K562 (cell line): ENCODE measurements at regions not wholly inside any gene's neighbourhood (a gene's known extent, or its start where the extent isn't known, plus 50 kb on each side); places are given as distances from the start of the nearest gene placed in this dataset.

Experiments
- ATAC-seq: fragments of 200-7000 bp; cut with Tn5 transposase; 3 replicates; pipeline ENCODE4 v1.9.1; 2020; ENCODE audit warnings: moderate library complexity
- BruUV-seq: library from RNA; stranded (reverse); fragments of 400-500 nt; replicated peaks from 2 replicates; lab custom pipeline; 2021; lab: Mats Ljungman, UMichigan
- CTCF ChIA-PET: fragments of 300-600 bp; formaldehyde crosslinking; extraction: SDS; loops from one replicate; lab custom pipeline; 2021; ENCODE audit warnings: low intra/inter-chr PET ratio; lab: Yijun Ruan, JAX
- POLR2A ChIA-PET: fragments of 300-600, 350-650 bp; sonication (Branson Sonifier 250); formaldehyde crosslinking; extraction: SDS; loops from one replicate; lab custom pipeline; 2021; ENCODE audit warnings: antibody characterized with exemption, inconsistent platforms; lab: Yijun Ruan, JAX
- DNase-seq, 4 experiments: peaks; one replicate each; pipeline versions ENCODE4 v3.0.0 to v3.0.0-alpha.2; 2011 to 2018; ENCODE audit warnings: low spot score in 3 of 4, mixed read lengths in 3 of 4; ENCODE audit errors: extremely low read depth in 1 of 4
- FAIRE-seq: peaks from 2 replicates; lab custom pipeline; 2011; peaks lifted over from hg19 to GRCh38; lab: Jason Lieb, UNC
- H2AFZ ChIP-seq: 2 replicates; pipeline ENCODE4 v1.6.0; 2011; ENCODE audit warnings: low read depth, low read length, control low read depth, inconsistent platforms
- H3K27ac ChIP-seq: fragments of 200-600 bp; 3 replicates; pipeline ENCODE4 v1.8.0; 2011; ENCODE audit warnings: low read depth, mild to moderate bottlenecking, control low read depth, inconsistent platforms, low read length, moderate library complexity, mixed read lengths; ENCODE audit errors: extremely low read depth
- H3K27me3 ChIP-seq, 2 experiments: fragments of 300-600 bp in 1 of 2; 2 replicates in 1 of 2; 3 replicates in 1 of 2; pipeline versions ENCODE4 v1.6.0 to v1.8.0; 2011; ENCODE audit warnings: inconsistent platforms in 2 of 2, low read length in 2 of 2, mild to moderate bottlenecking in 1 of 2, mixed read lengths in 1 of 2, moderate library complexity in 1 of 2; ENCODE audit not compliant: control insufficient read depth in 2 of 2, insufficient read depth in 2 of 2
- H3K36me3 ChIP-seq: fragments of 300-600 bp; 3 replicates; pipeline ENCODE4 v1.8.0; 2011; ENCODE audit warnings: mild to moderate bottlenecking, low read length, inconsistent platforms; ENCODE audit not compliant: control insufficient read depth, insufficient read depth
- H3K4me1 ChIP-seq, 2 experiments: fragments of 200-600 bp in 1 of 2; replicated peaks in 1 of 2; 2 replicates in 1 of 2; 3 replicates in 1 of 2; pipeline versions ENCODE4 v1.5.1 to v1.8.0; 2011; ENCODE audit warnings: inconsistent platforms in 2 of 2, low read length in 2 of 2, mild to moderate bottlenecking in 1 of 2, mixed read lengths in 1 of 2, moderate library complexity in 1 of 2; ENCODE audit not compliant: control insufficient read depth in 2 of 2, insufficient read depth in 2 of 2
- H3K4me2 ChIP-seq: 2 replicates; pipeline ENCODE4 v1.6.1; 2011; ENCODE audit warnings: low read length, control low read depth, inconsistent platforms, mixed read lengths; ENCODE audit not compliant: insufficient read depth
- H3K4me3 ChIP-seq: fragments of 200-600 bp; sonication (generic), shearing (Covaris generic); 2 replicates; pipeline ENCODE4 v1.5.1; 2016; ENCODE audit warnings: control low read depth, inconsistent platforms
- H3K79me2 ChIP-seq: fragments of 200-600 bp; 3 replicates; pipeline ENCODE4 v1.8.0; 2011; ENCODE audit warnings: low read length, inconsistent platforms; ENCODE audit not compliant: control insufficient read depth, insufficient read depth
- H3K9ac ChIP-seq, 2 experiments: 2 replicates each; pipeline versions ENCODE4 v1.6.0 to v1.6.1; 2011; ENCODE audit warnings: low read depth in 2 of 2, low read length in 2 of 2, control low read depth in 1 of 2, inconsistent platforms in 1 of 2, mild to moderate bottlenecking in 1 of 2, mixed read lengths in 1 of 2; ENCODE audit not compliant: insufficient read depth in 1 of 2
- H3K9me1 ChIP-seq: one replicate; pipeline ENCODE4 v1.6.0; 2011; ENCODE audit warnings: inconsistent platforms, mild to moderate bottlenecking, low read length, moderate library complexity; ENCODE audit not compliant: control insufficient read depth, insufficient read depth
- H3K9me3 ChIP-seq: replicated peaks from 2 replicates; pipeline ENCODE4 v1.5.1; 2011; ENCODE audit warnings: low read depth, low read length, inconsistent platforms; ENCODE audit not compliant: control insufficient read depth, insufficient read depth
- H4K20me1 ChIP-seq: replicated peaks from 2 replicates; pipeline ENCODE4 v1.6.1; 2011; ENCODE audit warnings: low read length, inconsistent platforms, mixed read lengths; ENCODE audit not compliant: control insufficient read depth, insufficient read depth
- CBX1 ChIP-seq: sonication (generic); IDR thresholded peaks from 2 replicates; pipeline ENCODE4 v1.6.1; 2016; ENCODE audit warnings: antibody characterized with exemption, low read depth, mild to moderate bottlenecking
- DNMT1 ChIP-seq: fragments of 450-650 bp; IDR thresholded peaks from 2 replicates; pipeline ENCODE4 v1.6.1; 2016; ENCODE audit warnings: antibody characterized with exemption, mild to moderate bottlenecking
- GATAD2A ChIP-seq: fragments of 450-650 bp; IDR thresholded peaks from 2 replicates; pipeline ENCODE4 v1.6.1; 2017
- SIX5 ChIP-seq, 2 experiments: IDR thresholded peaks; 2 replicates each; pipeline ENCODE4 v1.6.1; 2011; ENCODE audit warnings: low read length in 2 of 2, borderline replicate concordance in 1 of 2, low read depth in 1 of 2, mild to moderate bottlenecking in 1 of 2, moderate library complexity in 1 of 2; ENCODE audit not compliant: insufficient read depth in 1 of 2
- ZKSCAN1 ChIP-seq: fragments of 150-350 bp; IDR thresholded peaks from 2 replicates; pipeline ENCODE4 v1.6.1; 2016; ENCODE audit warnings: low read depth, low read length
- ZNF146 ChIP-seq: IDR thresholded peaks from one replicate; pipeline ENCODE4 v1.6.1; 2018; ENCODE audit warnings: missing compliant biosample characterization; ENCODE audit not compliant: unreplicated experiment
- ZNF431 ChIP-seq: sonication (generic); formaldehyde crosslinking; IDR thresholded peaks from 2 replicates; pipeline ENCODE4 v1.8.0; 2022; ENCODE audit warnings: mild to moderate bottlenecking, missing genetic modification reagents
- ZNF551 ChIP-seq: fragments of 250-450 bp; sonication (Bioruptor Pico); IDR thresholded peaks from 2 replicates; pipeline ENCODE4 v1.5.0; 2021; ENCODE audit warnings: mild to moderate bottlenecking, moderate library complexity
- ZNF561 ChIP-seq: fragments of 450-650 bp; formaldehyde crosslinking; conservative IDR thresholded peaks from 2 replicates; pipeline ENCODE4 v1.4.0; 2020; ENCODE audit warnings: mild to moderate bottlenecking, moderate library complexity
- WGBS: fragments of 100-300 bp; shearing (Covaris generic); methylation state at CpG from one replicate; pipeline ENCODE4 v1.1.6; 2016; ENCODE audit warnings: low coverage, mixed read lengths; ENCODE audit not compliant: insufficient coverage; ENCODE audit errors: missing lambda C conversion rate; 5-methylcytosine and 5-hydroxymethylcytosine counted together
- in situ Hi-C: fragments of 300-500 bp; cut with MboI; formaldehyde crosslinking; loops from 4 replicates; pipeline ENCODE4 v1.15.0; 2018; ENCODE audit warnings: inconsistent platforms, mixed read lengths
- intact Hi-C: fragments of 100-400 bp; cut with micrococcal nuclease; formaldehyde crosslinking; loops from 2 replicates; pipeline ENCODE4 v1.14.2; 2022
- TF ChIP-seq, protein P1 (sequence below): fragments of 250-450 bp; sonication (Bioruptor Pico); IDR thresholded peaks from 2 replicates; pipeline ENCODE4 v1.8.0; 2022; ENCODE audit warnings: inconsistent platforms, mild to moderate bottlenecking, moderate library complexity, borderline replicate concordance
- TF ChIP-seq, protein P2 (sequence below): conservative IDR thresholded peaks from 2 replicates; pipeline ENCODE4 v1.6.1; 2011; ENCODE audit warnings: low read depth, mild to moderate bottlenecking, low read length; ENCODE audit not compliant: control insufficient read depth
- TF ChIP-seq, protein P3 (sequence below): sonication (generic); IDR thresholded peaks from 2 replicates; pipeline ENCODE4 v1.6.1; 2016

DNA sequence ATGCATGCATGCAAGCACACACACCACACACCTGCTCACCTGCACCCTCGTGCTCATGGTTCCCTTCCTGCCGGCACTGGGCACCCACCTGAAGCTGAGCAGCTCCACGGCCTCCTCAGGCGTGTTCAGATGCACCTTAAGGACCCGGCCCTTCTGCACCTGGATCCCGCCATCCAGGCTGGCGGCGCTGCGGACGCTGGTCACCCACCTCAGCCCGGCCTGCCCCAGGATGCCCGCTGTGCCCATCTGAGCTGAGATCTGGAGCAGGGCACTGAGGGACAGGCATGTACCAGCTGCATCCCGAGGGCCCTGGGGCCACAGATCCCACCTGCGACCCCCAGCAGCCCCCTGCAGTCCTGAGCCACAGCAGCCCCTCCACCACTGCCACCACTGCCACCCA is 110.0 kb downstream of the LITAF start (continued):
- TF ChIP-seq SIX5 (IDR thresholded peaks at IDR 0.05; ENCODE audit: borderline replicate concordance in 1 of 2, insufficient read depth in 1 of 2, low read depth in 1 of 2, low read length in 2 of 2) (no peak), ZNF561 (CRISPR knock-in tag) (no peak), DNMT1 (no peak)
- TF ChIP-seq, protein P1, sequence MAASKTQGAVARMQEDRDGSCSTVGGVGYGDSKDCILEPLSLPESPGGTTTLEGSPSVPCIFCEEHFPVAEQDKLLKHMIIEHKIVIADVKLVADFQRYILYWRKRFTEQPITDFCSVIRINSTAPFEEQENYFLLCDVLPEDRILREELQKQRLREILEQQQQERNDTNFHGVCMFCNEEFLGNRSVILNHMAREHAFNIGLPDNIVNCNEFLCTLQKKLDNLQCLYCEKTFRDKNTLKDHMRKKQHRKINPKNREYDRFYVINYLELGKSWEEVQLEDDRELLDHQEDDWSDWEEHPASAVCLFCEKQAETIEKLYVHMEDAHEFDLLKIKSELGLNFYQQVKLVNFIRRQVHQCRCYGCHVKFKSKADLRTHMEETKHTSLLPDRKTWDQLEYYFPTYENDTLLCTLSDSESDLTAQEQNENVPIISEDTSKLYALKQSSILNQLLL = no peak
- TF ChIP-seq, all 486 proteins: peak for 0

DNA sequence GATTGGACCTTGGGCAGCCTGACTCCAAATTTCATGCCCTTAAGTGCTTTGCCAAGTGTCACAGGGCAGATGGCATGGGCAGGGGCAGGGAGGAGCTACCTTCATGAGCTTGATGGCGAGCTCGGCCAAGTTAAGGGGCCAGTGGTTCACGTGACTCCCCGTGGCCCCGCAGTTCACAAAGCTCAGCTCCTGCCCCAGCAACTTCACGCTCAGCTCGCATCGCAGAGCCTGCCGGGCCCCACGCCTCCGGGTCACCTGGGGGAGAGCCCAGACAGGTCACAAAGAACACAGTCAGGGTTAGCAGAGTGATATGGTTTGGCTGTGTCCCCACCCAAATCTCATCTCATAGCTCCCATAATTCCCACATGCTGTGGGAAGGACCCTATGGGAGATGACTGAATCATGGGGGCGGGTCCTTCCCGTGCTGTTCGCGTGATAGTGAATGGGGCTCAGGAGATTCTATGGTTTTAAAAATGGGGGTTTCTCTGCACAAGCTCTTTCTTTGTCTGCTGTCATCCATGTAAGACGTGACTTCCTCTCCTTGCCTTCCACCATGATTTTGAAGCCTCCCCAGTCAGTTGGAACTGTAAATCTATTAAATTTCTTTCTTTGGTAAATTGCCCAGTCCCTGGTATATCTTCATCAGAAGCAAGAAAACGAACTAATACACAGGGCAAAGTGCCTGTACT is 108.1 kb downstream of the LITAF start:
- no peak overlapping the region for H3K4me2 ChIP-seq
- POLR2A ChIA-PET = interaction anchor here (0.6 kb wide), 1 partner anchor 123 kb away, joined by 3 read pairs; no protein-coding TSS in a partner anchor
- WGBS = 35% methylated on average over 17 of the region's 17 CpGs
- H3K9ac ChIP-seq = no peak overlapping the region
- no peaks in the 10 kb centered on the region for H3K79me2 ChIP-seq
- H3K9me1 ChIP-seq = no peaks in the 10 kb centered on the region
- no peaks in the 10 kb centered on the region for H4K20me1 ChIP-seq
- ATAC-seq (no peak), DNase-seq (no peak), FAIRE-seq (no peak)
- no peaks in the 10 kb centered on the region for H3K9me3 ChIP-seq
- no peak overlapping the region for H2AFZ ChIP-seq
- H3K27ac ChIP-seq = no peak overlapping the region
- H3K4me3 ChIP-seq = no peak overlapping the region
- no peaks in the 10 kb centered on the region for H3K36me3 ChIP-seq
- CTCF ChIA-PET = no interaction called here
- peaks cover 0 to 8% of the 10 kb centered on the region in 2 experiments; a peak in 2 of 5 replicates for H3K4me1 ChIP-seq
- in situ Hi-C loops = no loop called here
- intact Hi-C loops = no loop called here
- BruUV-seq = no TSS peak
- TF ChIP-seq, protein P2, sequence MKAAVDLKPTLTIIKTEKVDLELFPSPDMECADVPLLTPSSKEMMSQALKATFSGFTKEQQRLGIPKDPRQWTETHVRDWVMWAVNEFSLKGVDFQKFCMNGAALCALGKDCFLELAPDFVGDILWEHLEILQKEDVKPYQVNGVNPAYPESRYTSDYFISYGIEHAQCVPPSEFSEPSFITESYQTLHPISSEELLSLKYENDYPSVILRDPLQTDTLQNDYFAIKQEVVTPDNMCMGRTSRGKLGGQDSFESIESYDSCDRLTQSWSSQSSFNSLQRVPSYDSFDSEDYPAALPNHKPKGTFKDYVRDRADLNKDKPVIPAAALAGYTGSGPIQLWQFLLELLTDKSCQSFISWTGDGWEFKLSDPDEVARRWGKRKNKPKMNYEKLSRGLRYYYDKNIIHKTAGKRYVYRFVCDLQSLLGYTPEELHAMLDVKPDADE = no peak
- TF ChIP-seq ZNF551 (CRISPR knock-in tag) (no peak), ZKSCAN1 (no peak), ZNF146 (CRISPR knock-in tag) (no peak), ZNF431 (peak; percentile 48; the same call in 1 of the 2 replicates), GATAD2A (no peak), CBX1 (no peak)
- TF ChIP-seq, protein P3, sequence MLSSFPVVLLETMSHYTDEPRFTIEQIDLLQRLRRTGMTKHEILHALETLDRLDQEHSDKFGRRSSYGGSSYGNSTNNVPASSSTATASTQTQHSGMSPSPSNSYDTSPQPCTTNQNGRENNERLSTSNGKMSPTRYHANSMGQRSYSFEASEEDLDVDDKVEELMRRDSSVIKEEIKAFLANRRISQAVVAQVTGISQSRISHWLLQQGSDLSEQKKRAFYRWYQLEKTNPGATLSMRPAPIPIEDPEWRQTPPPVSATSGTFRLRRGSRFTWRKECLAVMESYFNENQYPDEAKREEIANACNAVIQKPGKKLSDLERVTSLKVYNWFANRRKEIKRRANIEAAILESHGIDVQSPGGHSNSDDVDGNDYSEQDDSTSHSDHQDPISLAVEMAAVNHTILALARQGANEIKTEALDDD = no peak
- peaks cover 5 to 24% of the 10 kb centered on the region in 2 experiments; a peak in 3 of 5 replicates for H3K27me3 ChIP-seq
